Mesenchymal stem cell (in vitro differentiated cells and primary cell): ENCODE measurements at regions not wholly inside any gene's neighbourhood (a gene's known extent, or its start where the extent isn't known, plus 50 kb on each side); places are given as distances from the start of the nearest gene placed in this dataset.

ENCODE experiments used
- DNase-seq: peaks from one replicate; pipeline ENCODE4 v3.0.0-alpha.2; 2013
- H2AFZ ChIP-seq: one replicate; pipeline ENCODE4 v1.6.1; 2013; ENCODE audit warnings: low read depth, mild to moderate bottlenecking, control low read depth, inconsistent platforms, low read length, moderate library complexity
- H2AK5ac ChIP-seq: 2 replicates; pipeline ENCODE4 v1.6.1; 2013; ENCODE audit warnings: low read length, moderate library complexity, mild to moderate bottlenecking, inconsistent platforms; ENCODE audit not compliant: severe bottlenecking
- H2BK120ac ChIP-seq: one replicate; pipeline ENCODE4 v1.6.1; 2013; ENCODE audit warnings: low read depth, mild to moderate bottlenecking, inconsistent platforms, low read length, moderate library complexity
- H2BK12ac ChIP-seq, 2 experiments: one replicate each; pipeline ENCODE4 v1.6.1; 2013; ENCODE audit warnings: inconsistent platforms in 2 of 2, low read length in 2 of 2, mild to moderate bottlenecking in 2 of 2, moderate library complexity in 2 of 2, control low read depth in 1 of 2
- H2BK15ac ChIP-seq: one replicate; pipeline ENCODE4 v1.6.1; 2013; ENCODE audit warnings: mild to moderate bottlenecking, low read depth, inconsistent platforms; ENCODE audit not compliant: poor library complexity, severe bottlenecking
- H2BK5ac ChIP-seq: 2 replicates; pipeline ENCODE4 v1.6.1; 2013; ENCODE audit warnings: low read depth, mild to moderate bottlenecking, low read length, control low read depth, inconsistent platforms; ENCODE audit not compliant: poor library complexity, severe bottlenecking
- H3K14ac ChIP-seq, 2 experiments: one replicate each; pipeline ENCODE4 v1.6.1; 2013; ENCODE audit warnings: inconsistent platforms in 2 of 2, low read length in 2 of 2, control low read depth in 1 of 2, mild to moderate bottlenecking in 1 of 2, moderate library complexity in 1 of 2
- H3K18ac ChIP-seq, 2 experiments: one replicate each; pipeline ENCODE4 v1.6.1; 2013; ENCODE audit warnings: inconsistent platforms in 2 of 2, low read length in 2 of 2, control low read depth in 1 of 2, low read depth in 1 of 2, mild to moderate bottlenecking in 1 of 2
- H3K23ac ChIP-seq, 2 experiments: one replicate each; pipeline ENCODE4 v1.6.1; 2013; ENCODE audit warnings: inconsistent platforms in 2 of 2, low read length in 2 of 2, mild to moderate bottlenecking in 2 of 2, moderate library complexity in 2 of 2, control low read depth in 1 of 2
- H3K27ac ChIP-seq: 2 replicates; pipeline ENCODE4 v1.5.1; 2013; ENCODE audit warnings: mild to moderate bottlenecking, moderate library complexity, low read length, control low read depth, inconsistent platforms; ENCODE audit not compliant: poor library complexity, severe bottlenecking
- H3K27me3 ChIP-seq, 2 experiments: 2 replicates each; pipeline versions ENCODE4 v1.6.1 to v1.7.0; 2013; ENCODE audit warnings: low read length in 2 of 2, mild to moderate bottlenecking in 2 of 2, moderate library complexity in 2 of 2, control low read depth in 1 of 2, inconsistent platforms in 1 of 2; ENCODE audit not compliant: control insufficient read depth in 1 of 2, insufficient read depth in 1 of 2
- H3K36me3 ChIP-seq, 2 experiments: 2 replicates each; pipeline versions ENCODE4 v1.6.1 to v1.7.0; 2013; ENCODE audit warnings: low read length in 2 of 2, control low read depth in 1 of 2, inconsistent platforms in 1 of 2, low read depth in 1 of 2, mild to moderate bottlenecking in 1 of 2; ENCODE audit not compliant: insufficient read depth in 2 of 2, control insufficient read depth in 1 of 2
- H3K4ac ChIP-seq, 2 experiments: one replicate each; pipeline ENCODE4 v1.6.1; 2013; ENCODE audit warnings: inconsistent platforms in 2 of 2, low read length in 2 of 2, mild to moderate bottlenecking in 2 of 2, moderate library complexity in 2 of 2, control low read depth in 1 of 2, low read depth in 1 of 2
- H3K4me1 ChIP-seq: 2 replicates; pipeline ENCODE4 v1.6.1; 2013; ENCODE audit warnings: low read depth, low read length, control low read depth; ENCODE audit not compliant: control insufficient read depth, insufficient read depth
- H3K4me2 ChIP-seq: 2 replicates; pipeline ENCODE4 v1.6.1; 2013; ENCODE audit warnings: low read length, mild to moderate bottlenecking, inconsistent platforms; ENCODE audit not compliant: poor library complexity, severe bottlenecking
- H3K4me3 ChIP-seq, 2 experiments: 2 replicates each; pipeline versions ENCODE4 v1.5.1 to v1.7.0; 2013; ENCODE audit warnings: low read length in 2 of 2, mild to moderate bottlenecking in 2 of 2, control low read depth in 1 of 2, low read depth in 1 of 2; ENCODE audit not compliant: insufficient read depth in 1 of 2
- H3K79me1 ChIP-seq: replicated peaks from 2 replicates; pipeline ENCODE4 v1.6.1; 2013; ENCODE audit warnings: mild to moderate bottlenecking, control low read depth, low read length, inconsistent platforms; ENCODE audit not compliant: poor library complexity, severe bottlenecking
- H3K9ac ChIP-seq: 2 replicates; pipeline ENCODE4 v1.7.0; 2013; ENCODE audit warnings: mild to moderate bottlenecking, low read length, moderate library complexity
- H3K9me3 ChIP-seq: 2 replicates; pipeline ENCODE4 v1.7.0; 2013; ENCODE audit warnings: mild to moderate bottlenecking, low read length; ENCODE audit not compliant: control insufficient read depth
- H4K8ac ChIP-seq: one replicate; pipeline ENCODE4 v1.6.1; 2013; ENCODE audit warnings: inconsistent platforms, mild to moderate bottlenecking, low read length, moderate library complexity
- H4K91ac ChIP-seq: one replicate; pipeline ENCODE4 v1.6.1; 2013; ENCODE audit warnings: mild to moderate bottlenecking, low read length, inconsistent platforms
- WGBS: methylation state at CpG from one replicate; pipeline ENCODE4 v1.1.7; 2013; ENCODE audit warnings: mixed read lengths; 5-methylcytosine and 5-hydroxymethylcytosine counted together

- H2BK5ac ChIP-seq = no peak overlapping the region
- H2BK120ac ChIP-seq = no peak overlapping the region
- H3K14ac ChIP-seq = no peak overlapping the region
- H3K36me3 ChIP-seq = no peaks in the 10 kb centered on the region
- H2AFZ ChIP-seq = no peak overlapping the region
- WGBS = 31% methylated on average over 2 of the region's 2 CpGs
- H2AK5ac ChIP-seq = no peak overlapping the region
- H3K27me3 ChIP-seq = no peaks in the 10 kb centered on the region
- H2BK15ac ChIP-seq = no peak overlapping the region
- DNase-seq = no peak
- H3K4ac ChIP-seq = no peak overlapping the region
- no peak overlapping the region for H4K91ac ChIP-seq
- no peak overlapping the region for H3K23ac ChIP-seq
- H3K9ac ChIP-seq = no peak overlapping the region
- no peaks in the 10 kb centered on the region for H3K9me3 ChIP-seq
- H3K4me2 ChIP-seq = no peak overlapping the region
- no peak overlapping the region for H3K18ac ChIP-seq
- no peak overlapping the region for H3K27ac ChIP-seq
- H2BK12ac ChIP-seq = no peak overlapping the region
- H4K8ac ChIP-seq = no peak overlapping the region
- H3K79me1 ChIP-seq = no peaks in the 10 kb centered on the region
- no peak overlapping the region for H3K4me3 ChIP-seq
- H3K4me1 ChIP-seq = no peaks in the 10 kb centered on the region
Measured at GRCh38 chr11:92811341-92811740, 158.1 kb upstream of the MTNR1B start.

- no peak for DNase-seq
- no peak overlapping the region for H3K9ac ChIP-seq
- H3K27me3 ChIP-seq = peaks cover 0 to 5% of the 10 kb centered on the region in 2 experiments
- no peak overlapping the region for H3K4me3 ChIP-seq
- no peak overlapping the region for H2BK12ac ChIP-seq
- H4K8ac ChIP-seq = no peak overlapping the region
- no peaks in the 10 kb centered on the region for H3K36me3 ChIP-seq
- H4K91ac ChIP-seq = no peak overlapping the region
- H3K4me1 ChIP-seq = no peaks in the 10 kb centered on the region
- no peak overlapping the region for H3K18ac ChIP-seq
- no peaks in the 10 kb centered on the region for H3K9me3 ChIP-seq
- no peak overlapping the region for H3K27ac ChIP-seq
- WGBS = 51% methylated on average over 3 of the region's 5 CpGs
- no peak overlapping the region for H2AK5ac ChIP-seq
- H3K23ac ChIP-seq = no peak overlapping the region
- no peak overlapping the region for H3K14ac ChIP-seq
- no peak overlapping the region for H3K4ac ChIP-seq
- no peak overlapping the region for H2BK15ac ChIP-seq
- no peak overlapping the region for H3K4me2 ChIP-seq
- no peaks in the 10 kb centered on the region for H3K79me1 ChIP-seq
- H2BK5ac ChIP-seq = no peak overlapping the region
- H2AFZ ChIP-seq = no peak overlapping the region
- no peak overlapping the region for H2BK120ac ChIP-seq
Measured at GRCh38 chr11:92812841-92813240, 156.6 kb upstream of the MTNR1B start.

GRCh38 chr11:92819830-92820229 lies 149.6 kb upstream of the MTNR1B start:
- no peak overlapping the region for H3K4me3 ChIP-seq
- no peak overlapping the region for H2BK5ac ChIP-seq
- H3K18ac ChIP-seq = no peak overlapping the region
- H2AFZ ChIP-seq = no peak overlapping the region
- H2AK5ac ChIP-seq = no peak overlapping the region
- H4K91ac ChIP-seq = no peak overlapping the region
- H4K8ac ChIP-seq = no peak overlapping the region
- WGBS = 90% methylated on average over 2 of the region's 2 CpGs
- no peaks in the 10 kb centered on the region for H3K36me3 ChIP-seq
- no peak overlapping the region for H3K14ac ChIP-seq
- DNase-seq = no peak
- no peak overlapping the region for H2BK12ac ChIP-seq
- no peak overlapping the region for H3K4ac ChIP-seq
- peaks cover 12% of the 10 kb centered on the region for H3K9me3 ChIP-seq
- H3K79me1 ChIP-seq = no peaks in the 10 kb centered on the region
- H3K27me3 ChIP-seq = peaks cover 0 to 8% of the 10 kb centered on the region in 2 experiments
- no peak overlapping the region for H3K27ac ChIP-seq
- H3K4me2 ChIP-seq = no peak overlapping the region
- no peak overlapping the region for H3K23ac ChIP-seq
- H3K4me1 ChIP-seq = no peaks in the 10 kb centered on the region
- H2BK120ac ChIP-seq = no peak overlapping the region
- H2BK15ac ChIP-seq = no peak overlapping the region
- no peak overlapping the region for H3K9ac ChIP-seq

GRCh38 chr11:92820860-92821259 lies 148.6 kb upstream of the MTNR1B start:
- Histone ChIP-seq H4K8ac (no peak overlapping the region), H3K23ac (no peak overlapping the region), H2BK12ac (no peak overlapping the region), H3K79me1 (no peaks in the 10 kb centered on the region), H2BK120ac (no peak overlapping the region), H3K14ac (no peak overlapping the region), H3K27ac (no peak overlapping the region), H2BK5ac (no peak overlapping the region), H2AK5ac (no peak overlapping the region), H3K4me1 (no peaks in the 10 kb centered on the region), H3K36me3 (no peaks in the 10 kb centered on the region), H4K91ac (no peak overlapping the region), H3K18ac (no peak overlapping the region), H3K9ac (no peak overlapping the region), H2AFZ (no peak overlapping the region), H2BK15ac (no peak overlapping the region), H3K27me3 (peaks cover 0 to 8% of the 10 kb centered on the region in 2 experiments), H3K4ac (no peak overlapping the region), H3K9me3 (peaks cover 12% of the 10 kb centered on the region), H3K4me3 (no peak overlapping the region), H3K4me2 (no peak overlapping the region)
- DNase-seq = no peak
